ENCODE measurements at regions not wholly inside any gene's neighbourhood (a gene's known extent, or its start where the extent isn't known, plus 50 kb on each side); places are given as distances from the start of the nearest gene placed in this dataset.
"Not testable (repeated sequence)": the region's sequence is repeated elsewhere in the genome, so short reads cannot be mapped to it uniquely, and the experiment has no call there.

GRCh38 chr20:53778736-53779135 is 185.1 kb upstream of the ZNF217 start:
- CTCF ChIA-PET (ENCODE audit: partially characterized antibody) = no interaction called here
- intact Hi-C loops (cut with micrococcal nuclease) = no loop called here

GRCh38 chr20:53778041-53778516 is 184.4 kb upstream of the ZNF217 start:
- intact Hi-C loops (cut with micrococcal nuclease) = no loop called here
- CTCF ChIA-PET (ENCODE audit: partially characterized antibody) = no interaction called here
- no peak for DNase-seq
- Histone ChIP-seq H3K27me3 (ENCODE audit: insufficient read depth, low read length) (no peaks in the 10 kb centered on the region), H3K27ac (ENCODE audit: low read depth, low read length) (no peak overlapping the region), H3K36me3 (ENCODE audit: insufficient read depth, low read length) (no peaks in the 10 kb centered on the region), H3K4me1 (ENCODE audit: insufficient read depth, low read length) (no peaks in the 10 kb centered on the region), H3K9me3 (ENCODE audit: control insufficient read depth in 1 of 2, low read length in 2 of 2) (no peaks in the 10 kb centered on the region), H3K4me3 (ENCODE audit: low read length in 2 of 2) (no peak overlapping the region)
- Mint-ChIP-seq H3K27me3 (no peaks in the 10 kb centered on the region), H3K4me3 (no peak overlapping the region), H3K9me3 (no peaks in the 10 kb centered on the region), H3K27ac (no peak overlapping the region), H3K36me3 (no peaks in the 10 kb centered on the region), H3K4me1 (peaks cover 0 to 3% (median under 1%) of the 10 kb centered on the region in 4 donors)
- POLR2A ChIA-PET (ENCODE audit: partially characterized antibody) = no interaction called here

More at GRCh38 chr20:53778736-53779135, 185.1 kb upstream of the ZNF217 start:
- Mint-ChIP-seq H3K27ac (no peak overlapping the region), H3K4me3 (no peak overlapping the region), H3K4me1 (peaks cover 0 to 3% (median under 1%) of the 10 kb centered on the region in 4 donors), H3K27me3 (no peaks in the 10 kb centered on the region), H3K36me3 (no peaks in the 10 kb centered on the region), H3K9me3 (no peaks in the 10 kb centered on the region)
- H3K4me3 ChIP-seq (ENCODE audit: low read length in 2 of 2) = no peak overlapping the region
- H3K36me3 ChIP-seq (ENCODE audit: insufficient read depth, low read length) = no peaks in the 10 kb centered on the region
- POLR2A ChIA-PET (ENCODE audit: partially characterized antibody) = interaction anchor here (0.7 kb wide), 1 partner anchor 324 kb away, joined by 3 read pairs; no protein-coding TSS in a partner anchor
- H3K27me3 ChIP-seq (ENCODE audit: insufficient read depth, low read length) = no peaks in the 10 kb centered on the region
- H3K9me3 ChIP-seq (ENCODE audit: control insufficient read depth in 1 of 2, low read length in 2 of 2) = no peaks in the 10 kb centered on the region
- H3K27ac ChIP-seq (ENCODE audit: low read depth, low read length) = no peak overlapping the region
- no peaks in the 10 kb centered on the region for H3K4me1 ChIP-seq (ENCODE audit: insufficient read depth, low read length)
- DNase-seq = no peak

- H3K4me3 Mint-ChIP-seq; H3K36me3 Mint-ChIP-seq; intact Hi-C loops (cut with micrococcal nuclease); H3K9me3 Mint-ChIP-seq; H3K27me3 Mint-ChIP-seq; H3K9me3 ChIP-seq (ENCODE audit: control insufficient read depth in 1 of 2, low read length in 2 of 2); H3K4me1 ChIP-seq (ENCODE audit: insufficient read depth, low read length); CTCF ChIA-PET (ENCODE audit: partially characterized antibody); H3K36me3 ChIP-seq (ENCODE audit: insufficient read depth, low read length); DNase-seq; H3K27ac Mint-ChIP-seq; H3K4me3 ChIP-seq (ENCODE audit: low read length in 2 of 2); H3K27me3 ChIP-seq (ENCODE audit: insufficient read depth, low read length); POLR2A ChIA-PET (ENCODE audit: partially characterized antibody); H3K27ac ChIP-seq (ENCODE audit: low read depth, low read length); H3K4me1 Mint-ChIP-seq: not testable (repeated sequence)
These were observed 183.8 kb upstream of the ZNF217 start for GRCh38 chr20:53777402-53777801.

- H3K27me3 ChIP-seq (ENCODE audit: insufficient read depth, low read length) = no peaks in the 10 kb centered on the region
- ChIA-PET POLR2A (ENCODE audit: partially characterized antibody) (interaction anchor here (0.9 kb wide), 1 partner anchor 96 kb away, joined by 3 read pairs; no protein-coding TSS in a partner anchor), CTCF (ENCODE audit: partially characterized antibody) (interaction anchor here (0.7 kb wide), 1 partner anchor 210 kb away, joined by 3 read pairs; no protein-coding TSS in a partner anchor)
- H3K4me1 Mint-ChIP-seq = peaks cover 0 to 3% (median under 1%) of the 10 kb centered on the region in 4 donors
- H3K9me3 Mint-ChIP-seq = no peaks in the 10 kb centered on the region
- H3K4me3 ChIP-seq (ENCODE audit: low read length in 2 of 2) = no peak overlapping the region
- H3K4me1 ChIP-seq (ENCODE audit: insufficient read depth, low read length) = no peaks in the 10 kb centered on the region
- no peaks in the 10 kb centered on the region for H3K9me3 ChIP-seq (ENCODE audit: control insufficient read depth in 1 of 2, low read length in 2 of 2)
- no peak overlapping the region for H3K4me3 Mint-ChIP-seq
- H3K27ac ChIP-seq (ENCODE audit: low read depth, low read length) = no peak overlapping the region
- no peaks in the 10 kb centered on the region for H3K27me3 Mint-ChIP-seq
- H3K36me3 ChIP-seq (ENCODE audit: insufficient read depth, low read length) = no peaks in the 10 kb centered on the region
- no peak for DNase-seq
- H3K27ac Mint-ChIP-seq = no peak overlapping the region
- H3K36me3 Mint-ChIP-seq = no peaks in the 10 kb centered on the region
- intact Hi-C loops (cut with micrococcal nuclease) = no loop called here
These were observed 183.2 kb upstream of the ZNF217 start for GRCh38 chr20:53776858-53777257.

DNA sequence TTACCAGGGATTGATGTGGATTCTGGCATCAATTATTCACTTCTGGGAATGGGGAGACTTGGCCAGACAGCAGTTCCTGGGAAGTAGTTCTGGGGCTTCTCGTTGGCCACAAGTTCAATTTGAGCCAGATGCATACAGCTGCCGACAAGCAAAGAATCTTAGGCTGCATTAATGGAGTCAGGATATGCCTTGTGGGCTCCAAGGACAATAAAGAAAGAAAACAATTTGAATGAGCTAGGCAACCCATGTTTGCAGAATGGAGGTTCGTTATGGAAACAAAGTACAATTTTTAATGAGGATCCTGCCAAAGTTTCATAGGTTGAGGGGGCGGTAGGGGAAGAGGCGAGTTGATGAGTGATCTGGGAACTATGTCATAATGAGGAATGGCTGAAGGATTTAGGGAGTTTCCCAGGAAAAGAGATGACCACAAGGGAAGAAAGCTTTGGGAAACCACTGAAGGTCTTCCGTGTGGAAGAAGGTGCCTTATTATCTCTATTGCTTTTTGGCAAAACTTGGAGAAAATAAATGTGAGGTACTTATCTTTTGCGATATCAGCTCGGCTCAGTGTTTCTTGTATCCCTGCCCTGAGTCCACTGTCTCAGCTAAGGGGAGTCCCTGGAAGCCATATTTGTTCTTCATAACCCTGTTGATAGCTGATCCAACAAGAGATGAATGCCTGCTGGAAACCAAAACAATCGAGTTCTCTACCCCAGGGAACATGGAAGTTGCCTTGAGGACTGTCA is 181.0 kb upstream of the ZNF217 start:
- POLR2A ChIA-PET (ENCODE audit: partially characterized antibody) = no interaction called here
- CTCF ChIA-PET (ENCODE audit: partially characterized antibody) = interaction anchor here (0.6 kb wide), 1 partner anchor 196 kb away, joined by 3 read pairs; no protein-coding TSS in a partner anchor
- no peak overlapping the region for H3K4me3 ChIP-seq (ENCODE audit: low read length in 2 of 2)
- no peak for DNase-seq
- intact Hi-C loops (cut with micrococcal nuclease) = no loop called here
- no peaks in the 10 kb centered on the region for H3K4me1 ChIP-seq (ENCODE audit: insufficient read depth, low read length)
- no peaks in the 10 kb centered on the region for H3K27me3 ChIP-seq (ENCODE audit: insufficient read depth, low read length)
- Mint-ChIP-seq H3K27ac (no peak overlapping the region), H3K36me3 (no peaks in the 10 kb centered on the region), H3K4me1 (peaks cover 0 to 3% (median under 1%) of the 10 kb centered on the region in 4 donors), H3K27me3 (no peaks in the 10 kb centered on the region), H3K9me3 (no peaks in the 10 kb centered on the region), H3K4me3 (no peak overlapping the region)
- no peaks in the 10 kb centered on the region for H3K36me3 ChIP-seq (ENCODE audit: insufficient read depth, low read length)
- no peak overlapping the region for H3K27ac ChIP-seq (ENCODE audit: low read depth, low read length)
- no peaks in the 10 kb centered on the region for H3K9me3 ChIP-seq (ENCODE audit: control insufficient read depth in 1 of 2, low read length in 2 of 2)

GRCh38 chr20:53773792-53774401 is 180.3 kb upstream of the ZNF217 start:
- Histone ChIP-seq H3K27me3 (ENCODE audit: insufficient read depth, low read length) (no peaks in the 10 kb centered on the region), H3K27ac (ENCODE audit: low read depth, low read length) (no peak overlapping the region), H3K9me3 (ENCODE audit: control insufficient read depth in 1 of 2, low read length in 2 of 2) (no peaks in the 10 kb centered on the region), H3K36me3 (ENCODE audit: insufficient read depth, low read length) (no peaks in the 10 kb centered on the region), H3K4me1 (ENCODE audit: insufficient read depth, low read length) (no peaks in the 10 kb centered on the region), H3K4me3 (ENCODE audit: low read length in 2 of 2) (no peak overlapping the region)
- intact Hi-C loops (cut with micrococcal nuclease) = no loop called here
- Mint-ChIP-seq H3K27ac (no peak overlapping the region), H3K4me1 (no peaks in the 10 kb centered on the region), H3K27me3 (no peaks in the 10 kb centered on the region), H3K4me3 (no peak overlapping the region), H3K9me3 (no peaks in the 10 kb centered on the region), H3K36me3 (no peaks in the 10 kb centered on the region)
- DNase-seq = no peak
- ChIA-PET POLR2A (ENCODE audit: partially characterized antibody) (interaction anchor here (0.7 kb wide), 1 partner anchor 34 kb away, joined by 3 read pairs; no protein-coding TSS in a partner anchor), CTCF (ENCODE audit: partially characterized antibody) (interaction anchor here (0.7 kb wide), 1 partner anchor 69 kb away, joined by 3 read pairs; no protein-coding TSS in a partner anchor)

- H3K9me3 ChIP-seq (ENCODE audit: control insufficient read depth in 1 of 2, low read length in 2 of 2); intact Hi-C loops (cut with micrococcal nuclease); H3K4me3 Mint-ChIP-seq; H3K9me3 Mint-ChIP-seq; H3K27me3 Mint-ChIP-seq; H3K4me1 ChIP-seq (ENCODE audit: insufficient read depth, low read length); H3K27ac ChIP-seq (ENCODE audit: low read depth, low read length); H3K27ac Mint-ChIP-seq; H3K36me3 ChIP-seq (ENCODE audit: insufficient read depth, low read length); H3K4me1 Mint-ChIP-seq; H3K4me3 ChIP-seq (ENCODE audit: low read length in 2 of 2); H3K36me3 Mint-ChIP-seq; DNase-seq; H3K27me3 ChIP-seq (ENCODE audit: insufficient read depth, low read length): not testable (repeated sequence)
- ChIA-PET CTCF (ENCODE audit: partially characterized antibody) (interaction anchor here (0.7 kb wide), 1 partner anchor 69 kb away, joined by 3 read pairs; no protein-coding TSS in a partner anchor), POLR2A (ENCODE audit: partially characterized antibody) (interaction anchor here (0.7 kb wide), 1 partner anchor 33 kb away, joined by 3 read pairs; no protein-coding TSS in a partner anchor)
These were observed 179.6 kb upstream of the ZNF217 start for GRCh38 chr20:53773066-53773791.
